RKO (cell line): ENCODE measurements at regions not wholly inside any gene's neighbourhood (a gene's known extent, or its start where the extent isn't known, plus 50 kb on each side); places are given as distances from the start of the nearest gene placed in this dataset.
"Not testable (repeated sequence)": the region's sequence is repeated elsewhere in the genome, so short reads cannot be mapped to it uniquely, and the experiment has no call there.

Experiments
- DNase-seq: peaks from one replicate; pipeline ENCODE4 v3.0.0-alpha.2; 2016; ENCODE audit warnings: low spot score

DNA sequence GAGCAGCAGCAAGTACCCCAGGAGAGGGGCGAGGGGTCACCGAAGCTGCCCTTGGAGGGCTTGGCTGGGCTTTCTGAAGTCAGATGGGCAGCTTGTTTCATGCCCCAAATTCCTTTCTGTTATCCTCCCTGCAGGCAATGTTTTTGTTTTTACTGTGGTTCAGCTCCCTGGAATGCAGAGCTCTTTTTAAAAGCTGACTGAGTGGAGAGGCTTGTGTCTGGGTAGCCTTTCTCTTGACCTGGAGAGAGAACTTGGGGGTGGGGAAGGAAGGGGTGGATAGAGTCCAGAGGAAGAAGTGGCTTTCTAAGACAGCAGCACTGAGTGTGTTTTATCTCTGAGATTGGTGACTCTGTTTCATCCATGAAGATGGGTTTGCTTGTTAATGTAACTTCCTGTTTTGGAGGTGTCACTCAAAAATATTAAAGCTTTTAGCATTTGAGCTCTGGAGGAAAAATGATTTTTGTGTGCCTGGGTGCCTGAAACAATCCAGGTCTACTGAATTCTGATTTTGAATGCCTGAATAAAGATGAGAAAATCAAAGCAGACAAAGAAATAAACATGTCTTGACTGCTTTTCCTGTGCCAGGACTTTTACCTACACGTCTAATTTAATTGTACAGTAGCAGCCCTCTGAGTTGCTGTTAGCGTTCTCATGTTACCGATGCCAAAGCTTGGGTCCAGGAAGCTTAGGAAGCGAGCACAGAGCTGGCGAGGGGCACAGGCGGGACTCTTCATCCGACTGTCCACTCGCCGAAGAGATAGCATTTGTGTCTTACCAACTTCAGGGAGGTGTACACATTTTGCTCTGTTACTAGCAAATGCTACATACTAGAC is 78.2 kb upstream of the EEF1E1 start:
- DNase-seq: no peak

DNA sequence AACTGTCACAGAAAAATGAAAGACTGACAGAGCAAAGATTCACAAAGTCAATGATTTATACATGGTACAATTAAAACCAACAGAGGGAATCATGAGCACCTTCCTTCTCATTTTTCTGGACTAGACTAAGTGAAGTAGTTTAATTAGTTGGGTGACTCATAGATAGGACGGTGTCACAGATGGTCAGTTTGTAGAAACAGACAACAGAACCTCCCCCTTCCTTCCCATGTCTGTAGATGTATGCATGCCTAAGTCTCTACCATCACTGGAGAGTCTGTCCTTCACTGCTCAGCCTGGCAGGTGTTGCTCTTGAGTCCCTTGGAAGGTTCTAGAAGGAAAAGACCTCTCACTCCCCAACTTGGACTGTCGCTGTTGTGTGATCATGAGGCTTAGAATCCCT is 75.4 kb upstream of the EEF1E1 start:
- DNase-seq: no peak

DNA sequence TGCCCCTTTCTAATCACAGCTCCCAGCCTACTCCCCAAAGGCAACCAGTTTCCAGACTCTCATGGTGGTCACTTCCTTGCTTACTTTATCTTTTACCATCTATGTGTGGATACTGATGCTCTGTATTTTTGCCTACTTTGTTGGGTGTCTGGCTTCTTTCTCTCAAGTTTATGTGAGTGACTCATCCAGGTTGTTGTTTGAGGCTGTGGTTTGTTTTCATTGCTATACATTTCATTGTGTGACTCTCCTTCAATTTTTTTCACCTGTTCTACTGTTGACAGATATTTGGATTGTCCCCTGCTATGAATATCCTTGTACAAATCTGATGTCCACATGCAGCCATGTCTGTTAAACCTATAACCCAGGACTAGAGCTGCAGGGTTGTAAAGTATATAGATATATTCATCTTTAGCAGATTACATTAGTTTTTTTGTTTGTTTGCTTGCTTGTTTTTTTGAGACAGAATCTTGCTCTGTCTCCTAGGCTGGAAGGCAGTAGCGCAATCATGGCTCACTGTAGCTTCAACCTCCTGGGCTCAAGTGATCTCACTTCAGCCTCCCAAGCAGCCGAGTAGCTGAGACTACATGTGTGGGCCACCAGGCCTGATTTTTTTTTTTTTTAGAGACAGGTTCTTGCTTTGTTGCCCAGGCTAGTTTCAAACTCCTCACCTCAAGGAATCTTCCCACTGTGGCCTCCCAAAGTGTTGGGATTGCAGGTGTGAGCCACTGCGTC is 72.9 kb upstream of the EEF1E1 start:
- no peak for DNase-seq

GRCh38 chr6:8174571-8174970 is 72.2 kb upstream of the EEF1E1 start:
- DNase-seq: no peak

- no peak for DNase-seq
Measured at GRCh38 chr6:8172530-8172929, 70.2 kb upstream of the EEF1E1 start.

DNA sequence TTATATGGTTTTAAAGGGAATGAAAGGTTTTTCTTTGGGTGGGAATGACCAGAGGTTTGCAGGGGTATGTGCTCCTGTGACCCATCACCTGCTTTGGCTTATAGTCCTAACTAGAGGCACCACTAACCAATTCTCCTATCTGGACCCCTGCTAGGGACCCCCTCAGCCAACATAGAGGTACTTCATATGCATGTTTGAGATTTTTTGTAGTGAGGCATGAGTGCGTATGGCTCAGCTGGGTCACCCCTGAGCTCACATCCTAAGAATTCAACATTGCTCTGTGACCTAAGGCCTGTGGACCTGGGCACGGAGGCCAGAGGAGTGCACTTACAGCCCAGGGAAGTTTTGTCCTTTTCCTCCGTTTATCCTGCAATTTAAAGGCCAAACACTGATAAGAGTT is 68.4 kb upstream of the EEF1E1 start:
- DNase-seq: no peak

GRCh38 chr6:8170245-8170644 is 67.9 kb upstream of the EEF1E1 start:
- peak; percentile 18 for DNase-seq

DNA sequence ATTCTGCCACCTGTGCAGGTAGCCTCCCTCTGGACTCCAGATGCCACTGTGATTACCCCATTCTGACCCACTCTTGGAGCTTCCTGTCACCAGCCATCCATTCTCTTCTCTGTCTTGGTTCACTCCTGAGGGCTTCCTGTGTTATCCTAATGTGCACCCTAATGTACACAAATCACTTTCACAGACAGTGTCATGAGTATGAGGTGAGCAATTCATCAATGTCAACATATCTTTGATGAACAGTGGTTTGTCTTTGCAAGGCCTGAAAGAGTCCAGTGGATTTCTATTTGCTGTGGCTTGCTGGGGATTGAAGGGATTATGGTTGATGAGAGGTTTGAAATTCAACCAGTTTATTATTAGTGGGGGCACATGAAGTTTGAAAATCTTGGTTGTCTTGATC is 63.8 kb upstream of the EEF1E1 start:
- DNase-seq: no peak

GRCh38 chr6:8165008-8165407 is 62.7 kb upstream of the EEF1E1 start:
- DNase-seq: not testable (repeated sequence)

DNA sequence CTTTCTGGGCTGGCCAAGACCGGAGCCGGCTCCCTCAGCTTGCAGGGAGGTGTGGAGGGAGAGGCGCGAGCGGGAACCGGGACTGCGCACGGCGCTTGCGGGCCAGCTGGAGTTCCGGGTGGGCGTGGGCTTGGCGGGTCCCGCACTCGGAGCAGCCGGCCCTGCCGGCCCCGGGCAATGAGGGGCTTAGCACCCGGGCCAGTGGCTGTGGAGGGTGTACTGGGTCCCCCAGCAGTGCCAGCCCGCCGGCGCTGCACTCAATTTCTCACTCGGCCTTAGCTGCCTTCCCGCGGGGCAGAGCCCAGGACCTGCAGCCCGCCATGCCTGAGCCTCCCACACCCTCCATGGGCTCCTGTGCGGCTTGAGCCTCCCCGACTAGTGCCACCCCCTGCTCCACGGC is 61.9 kb upstream of the EEF1E1 start:
- DNase-seq: not testable (repeated sequence)

GRCh38 chr6:8159966-8160365 is 57.6 kb upstream of the EEF1E1 start:
- no peak for DNase-seq

DNA sequence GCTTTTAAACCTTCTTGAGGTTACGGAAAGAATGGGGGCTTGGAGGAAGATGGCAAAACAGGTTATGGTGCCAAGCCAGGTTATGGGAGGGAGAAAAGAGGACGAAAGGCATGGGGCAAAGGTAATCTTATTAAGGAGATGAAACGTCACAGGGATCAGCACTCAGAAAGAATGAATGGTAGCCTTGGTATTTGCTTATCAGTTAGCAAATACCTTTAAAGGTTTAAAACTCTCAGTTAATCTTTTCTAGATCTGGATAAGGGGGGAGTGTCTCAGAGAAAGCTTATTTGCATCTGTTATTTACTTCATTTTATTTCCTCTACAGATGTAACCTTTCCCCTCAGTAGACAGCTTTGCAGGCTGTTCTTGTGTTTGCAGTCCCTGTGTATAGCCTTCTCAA is 55.5 kb upstream of the EEF1E1 start:
- no peak for DNase-seq

DNA sequence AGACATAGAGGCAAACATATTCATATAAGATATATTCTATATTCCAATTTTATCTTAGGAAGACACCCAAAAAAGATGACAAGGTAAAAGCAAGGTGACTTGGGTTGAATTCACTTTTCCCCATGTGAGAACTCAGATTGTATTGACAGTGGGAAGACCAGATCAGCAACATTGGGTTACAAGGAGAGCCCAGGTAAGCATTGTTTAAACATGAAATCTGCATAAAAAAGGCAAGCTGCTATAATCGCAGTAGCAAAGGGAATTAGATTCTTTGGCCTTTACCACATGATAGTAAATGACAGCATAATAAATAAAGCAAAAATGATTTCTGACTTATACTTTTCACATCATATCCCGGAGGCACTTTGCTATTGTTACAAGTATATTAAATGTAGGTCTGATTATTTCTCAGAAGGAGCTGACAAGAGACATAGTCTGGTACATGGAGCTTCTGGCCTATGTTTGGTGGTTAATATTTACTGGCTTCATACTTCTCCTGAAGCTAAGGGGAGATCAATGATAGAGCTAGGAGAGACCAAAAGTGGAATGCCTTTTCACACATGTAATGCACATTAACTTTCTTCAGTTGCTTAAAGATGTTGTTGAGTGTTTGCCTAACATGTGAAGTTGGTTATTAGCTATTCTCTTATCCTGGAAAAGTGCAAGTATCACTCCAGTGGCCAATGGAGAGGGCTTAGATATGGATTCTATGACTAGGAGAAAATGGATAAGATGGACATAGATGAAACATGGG is 53.1 kb upstream of the EEF1E1 start:
- no peak for DNase-seq
